ENCODE measurements at regions not wholly inside any gene's neighbourhood (a gene's known extent, or its start where the extent isn't known, plus 50 kb on each side); places are given as distances from the start of the nearest gene placed in this dataset.

DNA sequence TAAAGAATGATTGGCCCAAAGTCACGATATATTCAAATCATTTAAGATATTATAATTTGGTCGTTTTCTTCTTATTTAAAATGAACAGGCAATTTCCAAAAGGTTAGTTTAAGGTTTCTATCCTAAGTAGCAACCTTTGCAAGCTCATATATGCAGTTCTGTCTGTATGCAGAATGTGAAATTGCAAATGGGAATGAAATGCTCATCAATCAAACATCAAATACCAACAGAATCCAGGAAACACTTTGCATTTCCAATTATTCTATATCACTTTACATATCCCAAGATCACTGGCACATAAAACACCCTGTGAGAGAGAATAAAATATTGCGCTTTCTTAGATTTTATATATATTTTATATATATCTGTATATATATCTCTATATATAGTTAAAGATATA is 237.3 kb downstream of the NRIP1 start:
- TF ChIP-seq, protein P1, sequence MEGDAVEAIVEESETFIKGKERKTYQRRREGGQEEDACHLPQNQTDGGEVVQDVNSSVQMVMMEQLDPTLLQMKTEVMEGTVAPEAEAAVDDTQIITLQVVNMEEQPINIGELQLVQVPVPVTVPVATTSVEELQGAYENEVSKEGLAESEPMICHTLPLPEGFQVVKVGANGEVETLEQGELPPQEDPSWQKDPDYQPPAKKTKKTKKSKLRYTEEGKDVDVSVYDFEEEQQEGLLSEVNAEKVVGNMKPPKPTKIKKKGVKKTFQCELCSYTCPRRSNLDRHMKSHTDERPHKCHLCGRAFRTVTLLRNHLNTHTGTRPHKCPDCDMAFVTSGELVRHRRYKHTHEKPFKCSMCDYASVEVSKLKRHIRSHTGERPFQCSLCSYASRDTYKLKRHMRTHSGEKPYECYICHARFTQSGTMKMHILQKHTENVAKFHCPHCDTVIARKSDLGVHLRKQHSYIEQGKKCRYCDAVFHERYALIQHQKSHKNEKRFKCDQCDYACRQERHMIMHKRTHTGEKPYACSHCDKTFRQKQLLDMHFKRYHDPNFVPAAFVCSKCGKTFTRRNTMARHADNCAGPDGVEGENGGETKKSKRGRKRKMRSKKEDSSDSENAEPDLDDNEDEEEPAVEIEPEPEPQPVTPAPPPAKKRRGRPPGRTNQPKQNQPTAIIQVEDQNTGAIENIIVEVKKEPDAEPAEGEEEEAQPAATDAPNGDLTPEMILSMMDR (IDR thresholded peaks at IDR 0.05) = no peak
- no peak for TF ChIP-seq POLR2A (IDR thresholded peaks at IDR 0.05)
